Lung microvascular endothelial cell (primary cell): ENCODE measurements at regions not wholly inside any gene's neighbourhood (a gene's known extent, or its start where the extent isn't known, plus 50 kb on each side); places are given as distances from the start of the nearest gene placed in this dataset.
"Not testable (repeated sequence)": the region's sequence is repeated elsewhere in the genome, so short reads cannot be mapped to it uniquely, and the experiment has no call there.

Source experiments
- DNase-seq, 2 donors: peaks; one replicate each; pipeline versions ENCODE4 v3.0.0 to v3.0.0-alpha.2; 2010; ENCODE audit warnings: low read depth in 2 of 2

- DNase-seq = not testable (repeated sequence)
Measured at GRCh38 chr1:144026022-144026421, 54.2 kb upstream of the FAM72C start.

DNA sequence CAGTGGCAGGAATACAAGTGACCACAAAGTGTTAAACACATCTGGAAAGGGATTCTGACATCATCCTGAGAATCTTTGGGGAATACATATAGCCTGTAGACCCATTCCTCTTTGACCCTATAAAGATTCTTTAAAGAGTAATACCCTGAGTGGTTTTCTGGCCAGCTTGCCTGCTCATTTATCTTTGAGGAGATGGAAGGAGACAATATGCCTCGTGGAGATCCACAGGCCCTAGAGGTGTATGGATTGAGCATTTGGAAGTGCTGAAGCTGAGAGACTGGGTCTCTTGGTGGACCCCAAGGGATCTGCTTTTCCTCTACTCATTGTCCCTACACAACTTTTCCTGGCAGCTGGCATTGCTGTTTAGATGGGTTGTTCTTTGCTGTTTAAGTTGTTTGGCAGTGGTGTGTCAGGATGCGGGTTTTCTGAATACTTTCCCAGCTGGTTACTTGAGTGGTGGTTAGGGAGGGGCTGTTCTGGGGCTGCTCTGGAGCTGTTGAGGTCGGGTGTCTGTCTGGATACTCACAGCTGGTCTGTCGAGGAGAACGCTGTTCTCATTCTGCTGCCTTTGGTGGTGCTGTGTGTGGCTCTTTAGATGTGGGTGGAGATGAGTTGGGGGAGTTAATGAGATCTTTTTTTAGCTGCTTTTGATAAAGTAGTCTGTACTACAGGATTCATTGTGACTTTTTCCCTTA, 50.1 kb upstream of the FAM72C start:
- DNase-seq = not testable (repeated sequence)
